Liver (tissue), 8 donors: ENCODE measurements at regions not wholly inside any gene's neighbourhood (a gene's known extent, or its start where the extent isn't known, plus 50 kb on each side); places are given as distances from the start of the nearest gene placed in this dataset.

Source experiments
- DNase-seq: peaks from one replicate; pipeline ENCODE4 v3.0.0-alpha.2; 2017; ENCODE audit warnings: low spot score
- H3K27ac ChIP-seq, 2 donors: one replicate each; pipeline ENCODE4 v1.7.0; 2013; ENCODE audit warnings: inconsistent platforms in 2 of 2, low read length in 2 of 2, control low read depth in 1 of 2, low read depth in 1 of 2, mild to moderate bottlenecking in 1 of 2
- H3K27me3 ChIP-seq, 4 donors: one replicate each; pipeline versions ENCODE4 v1.6.1 to v1.7.0; 2013; ENCODE audit warnings: low read length in 3 of 4, inconsistent platforms in 1 of 4, mild to moderate bottlenecking in 1 of 4, moderate library complexity in 1 of 4; ENCODE audit not compliant: control insufficient read depth in 4 of 4, insufficient read depth in 4 of 4
- H3K36me3 ChIP-seq, 4 donors: one replicate each; pipeline versions ENCODE4 v1.6.1 to v1.7.0; 2013; ENCODE audit warnings: low read length in 3 of 4, mild to moderate bottlenecking in 3 of 4, low read depth in 1 of 4, moderate library complexity in 1 of 4; ENCODE audit not compliant: control insufficient read depth in 4 of 4, insufficient read depth in 3 of 4
- H3K4me1 ChIP-seq, 4 donors: one replicate each; pipeline versions ENCODE4 v1.6.1 to v1.7.0; 2013; ENCODE audit warnings: low read length in 3 of 4, mild to moderate bottlenecking in 3 of 4, moderate library complexity in 1 of 4; ENCODE audit not compliant: control insufficient read depth in 4 of 4, insufficient read depth in 4 of 4
- H3K4me3 ChIP-seq, 3 donors: one replicate each; pipeline versions ENCODE4 v1.6.1 to v1.7.0; 2013; ENCODE audit warnings: low read length in 3 of 3, control low read depth in 1 of 3, low read depth in 1 of 3, mild to moderate bottlenecking in 1 of 3
- H3K9ac ChIP-seq, 2 donors: one replicate each; pipeline ENCODE4 v1.7.0; 2013; ENCODE audit warnings: low read length in 2 of 2, mild to moderate bottlenecking in 2 of 2, moderate library complexity in 2 of 2, control low read depth in 1 of 2, low read depth in 1 of 2
- H3K9me3 ChIP-seq, 4 donors: one replicate each; pipeline versions ENCODE4 v1.6.1 to v1.7.0; 2013; ENCODE audit warnings: low read length in 3 of 4; ENCODE audit not compliant: control insufficient read depth in 4 of 4
- CTCF ChIP-seq: fragments of 150-350 bp; IDR thresholded peaks from 2 replicates; pipeline ENCODE4 v1.5.1; 2017; ENCODE audit warnings: improper control_type of control experiment, low read depth, low read length; ENCODE audit not compliant: missing input control
- EGR1 ChIP-seq, 2 donors: IDR thresholded peaks; 2 replicates each; pipeline ENCODE4 v1.6.1; 2016 to 2018; ENCODE audit warnings: antibody characterized with exemption in 2 of 2, low read depth in 2 of 2
- FOXA1 ChIP-seq: IDR thresholded peaks from 2 replicates; pipeline ENCODE4 v1.6.1; 2016; ENCODE audit warnings: antibody characterized with exemption
- FOXA2 ChIP-seq: IDR thresholded peaks from 2 replicates; pipeline ENCODE4 v1.6.1; 2016; ENCODE audit warnings: antibody characterized with exemption
- GABPA ChIP-seq, 2 donors: IDR thresholded peaks in 1 of 2; conservative IDR thresholded peaks in 1 of 2; 2 replicates each; pipeline ENCODE4 v1.6.1; 2016; ENCODE audit warnings: antibody characterized with exemption in 2 of 2, mild to moderate bottlenecking in 1 of 2, moderate library complexity in 1 of 2
- HNF4A ChIP-seq, 2 donors: conservative IDR thresholded peaks; 2 replicates each; pipeline ENCODE4 v1.6.1; 2016; ENCODE audit warnings: antibody characterized with exemption in 2 of 2, mild to moderate bottlenecking in 2 of 2
- HNF4G ChIP-seq: IDR thresholded peaks from 2 replicates; pipeline ENCODE4 v1.6.1; 2016; ENCODE audit warnings: antibody characterized with exemption
- JUND ChIP-seq, 2 donors: IDR thresholded peaks; 2 replicates each; pipeline ENCODE4 v1.6.1; 2016; ENCODE audit warnings: antibody characterized with exemption in 2 of 2
- NR2F2 ChIP-seq: IDR thresholded peaks from 2 replicates; pipeline ENCODE4 v1.6.1; 2016; ENCODE audit warnings: antibody characterized with exemption
- RAD21 ChIP-seq, 2 donors: IDR thresholded peaks; 2 replicates each; pipeline ENCODE4 v1.6.1; 2016; ENCODE audit warnings: antibody characterized with exemption in 2 of 2, mild to moderate bottlenecking in 2 of 2
- RXRA ChIP-seq, 2 donors: IDR thresholded peaks; 2 replicates each; pipeline ENCODE4 v1.6.1; 2017 to 2018; ENCODE audit warnings: antibody characterized with exemption in 2 of 2, mild to moderate bottlenecking in 1 of 2
- TAF1 ChIP-seq: conservative IDR thresholded peaks from 2 replicates; pipeline ENCODE4 v1.6.1; 2016; ENCODE audit warnings: antibody characterized with exemption, mild to moderate bottlenecking
- YY1 ChIP-seq: IDR thresholded peaks from 2 replicates; pipeline ENCODE4 v1.6.1; 2016; ENCODE audit warnings: antibody characterized with exemption, mild to moderate bottlenecking
- WGBS: extraction: QIAGEN DNeasy Blood & Tissue Kit; methylation state at CpG from one replicate; pipeline ENCODE4 v1.1.7; 2013; 5-methylcytosine and 5-hydroxymethylcytosine counted together
- TF ChIP-seq, protein P1 (sequence below): IDR thresholded peaks from 2 replicates; pipeline ENCODE4 v1.6.1; 2016; ENCODE audit warnings: antibody characterized with exemption
- TF ChIP-seq, protein P2 (sequence below): IDR thresholded peaks from 2 replicates; pipeline ENCODE4 v1.6.1; 2016; ENCODE audit warnings: antibody characterized with exemption
- TF ChIP-seq, protein P3 (sequence below): IDR thresholded peaks from 2 replicates; pipeline ENCODE4 v1.6.1; 2016; ENCODE audit warnings: antibody characterized with exemption
- donor health status: healthy.
- donor health status: healthy.
- donor health status: healthy.
- donor health status: healthy.
- donor health status: healthy.

- DNase-seq, result no peak
- 84% methylated on average over 3 of the region's 3 CpGs for WGBS
Measured at GRCh38 chr2:188909036-188909435, 65.1 kb upstream of the COL3A1 start.

DNA sequence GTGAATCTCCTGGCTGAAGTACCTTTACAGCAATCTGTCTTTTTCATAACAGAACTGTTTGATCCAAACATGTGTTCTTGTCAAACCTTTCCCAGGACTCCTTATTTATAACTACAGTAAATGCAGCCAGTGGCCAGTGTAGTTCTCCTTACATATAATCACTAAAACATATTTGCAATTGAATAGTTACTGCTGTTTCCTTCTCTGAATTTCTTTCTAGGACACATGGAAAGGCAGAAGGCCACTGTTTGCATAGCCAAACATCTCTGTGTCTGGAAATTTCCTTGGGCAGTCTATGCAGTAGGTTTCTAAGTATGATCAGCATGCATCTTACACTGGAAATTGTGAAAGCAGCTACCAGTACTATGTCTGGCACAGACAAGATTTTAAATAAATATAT lies 57.4 kb upstream of the COL3A1 start:
- H3K9ac ChIP-seq, result no peak overlapping the region
- H3K27me3 ChIP-seq, result no peaks in the 10 kb centered on the region
- H3K4me1 ChIP-seq, result no peaks in the 10 kb centered on the region
- no peak for TF ChIP-seq HNF4A (conservative IDR thresholded peaks at IDR 0.05)
- TF ChIP-seq FOXA2, result no peak
- TF ChIP-seq, protein P1, sequence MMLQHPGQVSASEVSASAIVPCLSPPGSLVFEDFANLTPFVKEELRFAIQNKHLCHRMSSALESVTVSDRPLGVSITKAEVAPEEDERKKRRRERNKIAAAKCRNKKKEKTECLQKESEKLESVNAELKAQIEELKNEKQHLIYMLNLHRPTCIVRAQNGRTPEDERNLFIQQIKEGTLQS, result no peak
- TF ChIP-seq, protein P2, sequence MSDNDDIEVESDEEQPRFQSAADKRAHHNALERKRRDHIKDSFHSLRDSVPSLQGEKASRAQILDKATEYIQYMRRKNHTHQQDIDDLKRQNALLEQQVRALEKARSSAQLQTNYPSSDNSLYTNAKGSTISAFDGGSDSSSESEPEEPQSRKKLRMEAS, result no peak
- TF ChIP-seq JUND (IDR thresholded peaks at IDR 0.05), result no peak
- no peak for TF ChIP-seq FOXA1
- H3K36me3 ChIP-seq, result no peaks in the 10 kb centered on the region
- H3K4me3 ChIP-seq, result no peak overlapping the region
- DNase-seq, result no peak
- no peaks in the 10 kb centered on the region for H3K9me3 ChIP-seq
- H3K27ac ChIP-seq, result no peak overlapping the region

More at GRCh38 chr2:188909036-188909435, 65.1 kb upstream of the COL3A1 start:
- TF ChIP-seq, protein P2, result no peak
- TF ChIP-seq FOXA1 (no peak), CTCF (no peak), NR2F2 (no peak), RXRA (IDR thresholded peaks at IDR 0.05) (no peak), HNF4A (conservative IDR thresholded peaks at IDR 0.05) (no peak), GABPA (IDR thresholded peaks at IDR 0.05 in 1 of 2, conservative IDR thresholded peaks at IDR 0.05 in 1 of 2) (no peak), FOXA2 (no peak), EGR1 (IDR thresholded peaks at IDR 0.05; ENCODE audit: low read depth in 2 of 2) (no peak), RAD21 (IDR thresholded peaks at IDR 0.05) (no peak), HNF4G (no peak), YY1 (no peak), TAF1 (no peak), JUND (IDR thresholded peaks at IDR 0.05) (no peak)
- TF ChIP-seq, protein P1, result no peak
- TF ChIP-seq, protein P3, sequence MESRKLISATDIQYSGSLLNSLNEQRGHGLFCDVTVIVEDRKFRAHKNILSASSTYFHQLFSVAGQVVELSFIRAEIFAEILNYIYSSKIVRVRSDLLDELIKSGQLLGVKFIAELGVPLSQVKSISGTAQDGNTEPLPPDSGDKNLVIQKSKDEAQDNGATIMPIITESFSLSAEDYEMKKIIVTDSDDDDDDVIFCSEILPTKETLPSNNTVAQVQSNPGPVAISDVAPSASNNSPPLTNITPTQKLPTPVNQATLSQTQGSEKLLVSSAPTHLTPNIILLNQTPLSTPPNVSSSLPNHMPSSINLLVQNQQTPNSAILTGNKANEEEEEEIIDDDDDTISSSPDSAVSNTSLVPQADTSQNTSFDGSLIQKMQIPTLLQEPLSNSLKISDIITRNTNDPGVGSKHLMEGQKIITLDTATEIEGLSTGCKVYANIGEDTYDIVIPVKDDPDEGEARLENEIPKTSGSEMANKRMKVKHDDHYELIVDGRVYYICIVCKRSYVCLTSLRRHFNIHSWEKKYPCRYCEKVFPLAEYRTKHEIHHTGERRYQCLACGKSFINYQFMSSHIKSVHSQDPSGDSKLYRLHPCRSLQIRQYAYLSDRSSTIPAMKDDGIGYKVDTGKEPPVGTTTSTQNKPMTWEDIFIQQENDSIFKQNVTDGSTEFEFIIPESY, result no peak
- Histone ChIP-seq H3K27ac (no peak overlapping the region), H3K4me3 (no peak overlapping the region), H3K9ac (no peak overlapping the region), H3K36me3 (no peaks in the 10 kb centered on the region), H3K9me3 (no peaks in the 10 kb centered on the region), H3K4me1 (no peaks in the 10 kb centered on the region), H3K27me3 (no peaks in the 10 kb centered on the region)
